SK-N-MC (cell line): ENCODE measurements at regions not wholly inside any gene's neighbourhood (a gene's known extent, or its start where the extent isn't known, plus 50 kb on each side); places are given as distances from the start of the nearest gene placed in this dataset.

Source experiments
- EZH2 ChIP-seq: fragments of 200-600 bp; sonication (generic); IDR thresholded peaks from one replicate; pipeline ENCODE4 v1.6.1; 2017; ENCODE audit warnings: antibody characterized with exemption
- POLR2AphosphoS5 ChIP-seq: IDR thresholded peaks from 2 replicates; pipeline ENCODE4 v1.6.1; 2012; ENCODE audit warnings: mild to moderate bottlenecking, low read depth, low read length, borderline replicate concordance

- TF ChIP-seq EZH2: no peak
- no peak for TF ChIP-seq POLR2AphosphoS5
Observed at GRCh38 chr10:50963063-50963462, 77.6 kb upstream of the A1CF start.
